H1 (cell line): ENCODE measurements at regions not wholly inside any gene's neighbourhood (a gene's known extent, or its start where the extent isn't known, plus 50 kb on each side); places are given as distances from the start of the nearest gene placed in this dataset.
A peak's percentile ranks its signal among the peaks of the same experiment; 100 is the strongest.

Source experiments
- CTCF ChIA-PET: fragments of 300-600 bp; sonication (Branson Sonifier 250); formaldehyde crosslinking; loops from one replicate; lab custom pipeline; 2021; ENCODE audit not compliant: partially characterized antibody; lab: Charles Lee
- POLR2A ChIA-PET: fragments of 300-600 bp; sonication (Branson Sonifier 250); formaldehyde crosslinking; loops from one replicate; lab custom pipeline; 2021; ENCODE audit warnings: inconsistent platforms; ENCODE audit not compliant: partially characterized antibody; lab: Charles Lee
- DNase-seq, 2 experiments: peaks; one replicate each; pipeline versions ENCODE4 v3.0.0 to v3.0.0-alpha.2; 2010 to 2022; ENCODE audit warnings: low spot score in 2 of 2, low read depth in 1 of 2, mixed read lengths in 1 of 2
- FAIRE-seq: peaks from 2 replicates; lab custom pipeline; 2011; peaks lifted over from hg19 to GRCh38; lab: Jason Lieb, UNC
- H2AFZ ChIP-seq: 2 replicates; pipeline ENCODE4 v1.8.1; 2012; ENCODE audit warnings: low read length, inconsistent platforms
- H2AK5ac ChIP-seq: 2 replicates; pipeline ENCODE4 v1.6.1; 2013; ENCODE audit warnings: low read depth, low read length
- H2BK120ac ChIP-seq: replicated peaks from 2 replicates; pipeline ENCODE3; 2013; ENCODE audit warnings: low read depth, low read length, inconsistent platforms
- H2BK12ac ChIP-seq: 2 replicates; pipeline ENCODE4 v1.6.1; 2013; ENCODE audit warnings: low read depth, low read length
- H2BK15ac ChIP-seq: 2 replicates; pipeline ENCODE4 v1.6.1; 2013; ENCODE audit warnings: low read length
- H2BK20ac ChIP-seq: 2 replicates; pipeline ENCODE4 v1.6.1; 2013; ENCODE audit warnings: low read length
- H2BK5ac ChIP-seq: 2 replicates; pipeline ENCODE4 v1.6.1; 2013; ENCODE audit warnings: low read depth, low read length
- H3K14ac ChIP-seq: 2 replicates; pipeline ENCODE4 v1.6.1; 2013; ENCODE audit warnings: inconsistent platforms; ENCODE audit not compliant: insufficient read length
- H3K18ac ChIP-seq: 2 replicates; pipeline ENCODE4 v1.6.1; 2013; ENCODE audit warnings: low read length; ENCODE audit errors: extremely low read depth
- H3K23ac ChIP-seq: 2 replicates; pipeline ENCODE4 v1.6.1; 2013; ENCODE audit warnings: inconsistent platforms; ENCODE audit not compliant: insufficient read length
- H3K23me2 ChIP-seq: 2 replicates; pipeline ENCODE4 v1.6.1; 2013; ENCODE audit warnings: low read depth, low read length
- H3K27ac ChIP-seq: 2 replicates; pipeline ENCODE4 v1.6.1; 2011; ENCODE audit warnings: low read depth, low read length, inconsistent platforms
- H3K27me3 ChIP-seq, 4 experiments: replicated peaks in 1 of 4; 1 replicate in 1 of 4; 2 replicates in 3 of 4; pipeline versions ENCODE4 v1.6.1 to v1.8.1; 2011 to 2013; ENCODE audit warnings: low read length in 3 of 4, mild to moderate bottlenecking in 3 of 4, inconsistent platforms in 2 of 4, mixed read lengths in 2 of 4, moderate library complexity in 1 of 4; ENCODE audit not compliant: control insufficient read depth in 3 of 4, insufficient read depth in 3 of 4; ENCODE audit errors: extremely low read depth in 1 of 4
- H3K36me3 ChIP-seq, 4 experiments: 2 replicates each; pipeline versions ENCODE4 v1.6.1 to v1.8.1; 2011 to 2013; ENCODE audit warnings: mild to moderate bottlenecking in 4 of 4, low read length in 3 of 4, moderate library complexity in 2 of 4, control low read depth in 1 of 4, inconsistent platforms in 1 of 4; ENCODE audit not compliant: insufficient read depth in 4 of 4, control insufficient read depth in 2 of 4
- H3K4ac ChIP-seq: replicated peaks from 2 replicates; pipeline ENCODE3; 2013; ENCODE audit warnings: low read length, low read depth, mixed read lengths, inconsistent platforms; ENCODE audit not compliant: insufficient read length
- H3K4me1 ChIP-seq, 4 experiments: replicated peaks in 1 of 4; 1 replicate in 1 of 4; 2 replicates in 3 of 4; pipeline versions ENCODE4 v1.6.1 to v1.8.1; 2011 to 2013; ENCODE audit warnings: low read length in 3 of 4, inconsistent platforms in 2 of 4, mixed read lengths in 1 of 4; ENCODE audit not compliant: insufficient read depth in 4 of 4, control insufficient read depth in 3 of 4
- H3K4me2 ChIP-seq, 2 experiments: 2 replicates each; pipeline versions ENCODE4 v1.6.1 to v1.8.1; 2011 to 2013; ENCODE audit warnings: low read depth in 2 of 2, low read length in 2 of 2, control low read depth in 1 of 2, inconsistent platforms in 1 of 2, mild to moderate bottlenecking in 1 of 2; ENCODE audit not compliant: insufficient read depth in 1 of 2
- H3K4me3 ChIP-seq, 4 experiments: fragments of 200-600, 300-600 bp in 1 of 4; sonication (generic), shearing (Covaris generic), sonication (Bioruptor Twin) in 1 of 4; 2 replicates each; pipeline versions ENCODE4 v1.5.1 to v1.8.1; 2011 to 2016; ENCODE audit warnings: low read length in 4 of 4, low read depth in 3 of 4, control low read depth in 2 of 4, inconsistent platforms in 2 of 4, mild to moderate bottlenecking in 2 of 4, mixed read lengths in 1 of 4, moderate library complexity in 1 of 4; ENCODE audit not compliant: insufficient read depth in 2 of 4; ENCODE audit errors: extremely low read depth in 1 of 4
- H3K56ac ChIP-seq: replicated peaks from 2 replicates; pipeline ENCODE3; 2013; ENCODE audit warnings: low read depth, mild to moderate bottlenecking, mixed read lengths, low read length, inconsistent platforms; ENCODE audit not compliant: insufficient read length
- H3K79me1 ChIP-seq: 2 replicates; pipeline ENCODE4 v1.6.1; 2013; ENCODE audit warnings: low read depth, low read length, control low read depth
- H3K79me2 ChIP-seq, 2 experiments: 2 replicates each; pipeline versions ENCODE4 v1.6.1 to v1.8.1; 2012 to 2013; ENCODE audit warnings: low read length in 2 of 2, mild to moderate bottlenecking in 2 of 2, inconsistent platforms in 1 of 2; ENCODE audit not compliant: insufficient read depth in 2 of 2, control insufficient read depth in 1 of 2
- H3K9ac ChIP-seq, 4 experiments: replicated peaks in 1 of 4; 1 replicate in 1 of 4; 2 replicates in 3 of 4; pipeline versions ENCODE4 v1.6.1 to v1.8.1; 2011 to 2013; ENCODE audit warnings: low read depth in 3 of 4, low read length in 3 of 4, control low read depth in 2 of 4, mild to moderate bottlenecking in 2 of 4, moderate library complexity in 2 of 4, inconsistent platforms in 1 of 4; ENCODE audit errors: extremely low read depth in 1 of 4
- H3K9me3 ChIP-seq, 2 experiments: 2 replicates each; pipeline versions ENCODE4 v1.6.1 to v1.8.1; 2012 to 2013; ENCODE audit warnings: mild to moderate bottlenecking in 2 of 2, moderate library complexity in 2 of 2, control low read depth in 1 of 2, inconsistent platforms in 1 of 2, low read depth in 1 of 2, low read length in 1 of 2, mixed read lengths in 1 of 2; ENCODE audit not compliant: insufficient read depth in 2 of 2
- H4K20me1 ChIP-seq, 2 experiments: replicated peaks in 1 of 2; 2 replicates each; pipeline versions ENCODE3 to v1.8.1; 2011 to 2013; ENCODE audit warnings: inconsistent platforms in 2 of 2, low read length in 2 of 2, mild to moderate bottlenecking in 1 of 2; ENCODE audit not compliant: insufficient read depth in 2 of 2, control insufficient read depth in 1 of 2
- H4K5ac ChIP-seq: 2 replicates; pipeline ENCODE4 v1.6.1; 2013; ENCODE audit warnings: low read length, low read depth, mixed read lengths, inconsistent platforms; ENCODE audit not compliant: insufficient read length
- H4K8ac ChIP-seq: 2 replicates; pipeline ENCODE4 v1.8.0; 2013; ENCODE audit warnings: mild to moderate bottlenecking, moderate library complexity, low read length, inconsistent platforms; ENCODE audit not compliant: insufficient read depth; ENCODE audit errors: extremely low read depth
- H4K91ac ChIP-seq: replicated peaks from 2 replicates; pipeline ENCODE3; 2013; ENCODE audit warnings: low read length, mixed read lengths, inconsistent platforms; ENCODE audit not compliant: insufficient read length
- CEBPB ChIP-seq: IDR thresholded peaks from 2 replicates; pipeline ENCODE4 v1.6.1; 2012; ENCODE audit warnings: low read depth, low read length
- CTCF ChIP-seq, 3 experiments: IDR thresholded peaks; 1 replicate in 2 of 3; 2 replicates in 1 of 3; pipeline versions ENCODE4 v1.5.1 to v1.6.1; 2011; ENCODE audit warnings: low read length in 3 of 3, mild to moderate bottlenecking in 3 of 3, inconsistent platforms in 2 of 3, low read depth in 1 of 3, moderate library complexity in 1 of 3; ENCODE audit not compliant: insufficient read depth in 1 of 3; ENCODE audit errors: control extremely low read depth in 1 of 3
- EZH2 ChIP-seq: fragments of 200-600 bp; sonication (generic); IDR thresholded peaks from 2 replicates; pipeline ENCODE4 v1.7.1; 2012; ENCODE audit warnings: low read depth, mild to moderate bottlenecking, moderate library complexity, low read length, inconsistent platforms; ENCODE audit not compliant: severe bottlenecking
- HDAC6 ChIP-seq: IDR thresholded peaks from one replicate; pipeline ENCODE4 v1.7.1; 2012; ENCODE audit warnings: low read depth, mild to moderate bottlenecking, inconsistent platforms, low read length, moderate library complexity
- NANOG ChIP-seq: IDR thresholded peaks from 2 replicates; pipeline ENCODE4 v1.6.1; 2011; ENCODE audit warnings: low read length, low read depth, mild to moderate bottlenecking, inconsistent platforms; ENCODE audit not compliant: insufficient read depth, poor library complexity, severe bottlenecking
- SIX5 ChIP-seq: IDR thresholded peaks from 2 replicates; pipeline ENCODE4 v1.6.1; 2011; ENCODE audit warnings: mild to moderate bottlenecking, low read depth, low read length
- SP2 ChIP-seq: IDR thresholded peaks from 2 replicates; pipeline ENCODE4 v1.6.1; 2012; ENCODE audit warnings: mild to moderate bottlenecking, low read length, inconsistent platforms
- SP4 ChIP-seq: IDR thresholded peaks from 2 replicates; pipeline ENCODE4 v1.6.1; 2012; ENCODE audit warnings: low read length, inconsistent platforms
- SRF ChIP-seq: IDR thresholded peaks from 2 replicates; pipeline ENCODE4 v1.6.1; 2011; ENCODE audit warnings: mild to moderate bottlenecking, low read depth, low read length, moderate library complexity
- TBP ChIP-seq: IDR thresholded peaks from 2 replicates; pipeline ENCODE4 v1.6.1; 2011; ENCODE audit warnings: low read depth, low read length, improper control_type of control experiment
- TEAD4 ChIP-seq: IDR thresholded peaks from 2 replicates; pipeline ENCODE4 v1.6.1; 2012; ENCODE audit warnings: low read depth, low read length, inconsistent platforms, mixed read lengths
- ZNF274 ChIP-seq: IDR thresholded peaks from 2 replicates; pipeline ENCODE4 v1.7.0; 2012; ENCODE audit warnings: low read length, borderline replicate concordance; ENCODE audit errors: extremely low read depth
- WGBS, 2 experiments: shearing (Covaris generic) in 1 of 2; methylation state at CpG; one replicate each; pipeline versions ENCODE4 v1.1.6 to v1.1.7; 2013 to 2015; ENCODE audit warnings: low lambda C conversion rate in 2 of 2, mixed read lengths in 2 of 2, inconsistent platforms in 1 of 2, low coverage in 1 of 2, missing lambda C conversion rate in 1 of 2; ENCODE audit not compliant: insufficient replicate concordance in 2 of 2, insufficient coverage in 1 of 2, insufficient read length in 1 of 2; ENCODE audit errors: extremely low coverage in 1 of 2, missing lambda C conversion rate in 1 of 2; 5-methylcytosine and 5-hydroxymethylcytosine counted together

GRCh38 chr10:125592897-125593296 is 90.1 kb downstream of the TEX36 start:
- H3K18ac ChIP-seq: no peak overlapping the region
- H3K27ac ChIP-seq: no peak overlapping the region
- no peak overlapping the region for H3K23ac ChIP-seq
- no peak overlapping the region for H4K91ac ChIP-seq
- no peak overlapping the region for H2BK15ac ChIP-seq
- H3K79me1 ChIP-seq: no peaks in the 10 kb centered on the region
- H2BK20ac ChIP-seq: no peak overlapping the region
- H3K4me2 ChIP-seq: no peak overlapping the region
- H3K4ac ChIP-seq: no peak overlapping the region
- no peak overlapping the region for H2BK120ac ChIP-seq
- H4K20me1 ChIP-seq: no peaks in the 10 kb centered on the region
- no peak overlapping the region for H2AFZ ChIP-seq
- FAIRE-seq (no peak), DNase-seq (no peak)
- H4K8ac ChIP-seq: no peak overlapping the region
- no peak overlapping the region for H3K56ac ChIP-seq
- H4K5ac ChIP-seq: no peak overlapping the region
- no peak overlapping the region for H3K14ac ChIP-seq
- H3K4me3 ChIP-seq: 0 out of 8 replicates have a peak overlapping the region, but pooled peaks of 1 of the 4 experiments have one; percentile 10
- POLR2A ChIA-PET: no interaction called here
- CTCF ChIA-PET: interaction anchor here (0.5 kb wide), 1 partner anchor 40 kb away, joined by 4 read pairs; no protein-coding TSS in a partner anchor
- H3K4me1 ChIP-seq: peaks cover 0 to 2% (median 0%) of the 10 kb centered on the region in 4 experiments; a peak in 1 of 7 replicates
- no peaks in the 10 kb centered on the region for H3K27me3 ChIP-seq
- H2AK5ac ChIP-seq: no peak overlapping the region
- no peak overlapping the region for H3K9ac ChIP-seq
- no peaks in the 10 kb centered on the region for H3K23me2 ChIP-seq
- 100% methylated on average over 2 of the region's 2 CpGs; no CpG with 5 or more reads in 1 of the 2 experiments for WGBS, 2 experiments
- no peak overlapping the region for H2BK5ac ChIP-seq
- H3K79me2 ChIP-seq: no peaks in the 10 kb centered on the region
- H3K36me3 ChIP-seq: no peaks in the 10 kb centered on the region
- peaks cover 3 to 8% of the 10 kb centered on the region in 2 experiments; a peak in 3 of 4 replicates for H3K9me3 ChIP-seq
- no peak overlapping the region for H2BK12ac ChIP-seq
- no peak for TF ChIP-seq ZNF274
- no peak for TF ChIP-seq SRF
- TF ChIP-seq TBP: no peak
- TF ChIP-seq TEAD4: no peak
- no peak for TF ChIP-seq HDAC6
- TF ChIP-seq NANOG: no peak
- no peak for TF ChIP-seq CEBPB
- TF ChIP-seq SIX5: no peak
- no peak for TF ChIP-seq CTCF (IDR thresholded peaks at IDR 0.05; ENCODE audit: control extremely low read depth in 1 of 3, insufficient read depth in 1 of 3, low read depth in 1 of 3, low read length in 3 of 3)
- TF ChIP-seq SP2: no peak
- no peak for TF ChIP-seq EZH2
- TF ChIP-seq SP4: no peak
